ENCODE measurements at regions not wholly inside any gene's neighbourhood (a gene's known extent, or its start where the extent isn't known, plus 50 kb on each side); places are given as distances from the start of the nearest gene placed in this dataset.

DNA sequence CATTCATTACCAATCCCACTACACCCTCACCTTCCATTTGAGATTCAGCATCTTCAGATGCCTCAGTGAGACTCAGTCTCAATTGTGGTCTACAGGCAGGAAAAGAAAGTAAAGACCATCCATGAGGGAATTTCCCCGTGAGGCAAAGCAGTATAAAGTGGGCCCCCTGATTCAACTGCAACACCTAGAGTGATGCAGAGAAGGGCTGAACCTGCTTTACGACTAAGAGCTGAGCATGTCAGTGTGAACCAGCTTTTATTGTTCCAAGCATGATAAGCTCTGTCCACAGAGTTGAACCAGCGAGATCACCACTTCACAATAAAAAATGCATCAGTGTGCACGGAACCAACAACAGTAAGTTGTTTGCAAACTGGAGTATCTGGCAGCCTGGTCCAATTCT is 357.6 kb upstream of the ATP5MC3 start:
- H3K9ac ChIP-seq (ENCODE audit: low read depth, low read length) = no peak overlapping the region
- no peak overlapping the region for H3K4me3 ChIP-seq (ENCODE audit: low read length)
- no peaks in the 10 kb centered on the region for H3K9me3 ChIP-seq (replicated peaks; ENCODE audit: low read length)
- H3K36me3 ChIP-seq (ENCODE audit: insufficient read depth, low read length) = no peaks in the 10 kb centered on the region
- H3K4me1 ChIP-seq (ENCODE audit: control insufficient read depth, insufficient read depth, low read length) = no peaks in the 10 kb centered on the region
- no peaks in the 10 kb centered on the region for H3K27me3 ChIP-seq (ENCODE audit: control insufficient read depth, insufficient read depth, low read length)
- no peak overlapping the region for H3K4me2 ChIP-seq (ENCODE audit: low read length)

DNA sequence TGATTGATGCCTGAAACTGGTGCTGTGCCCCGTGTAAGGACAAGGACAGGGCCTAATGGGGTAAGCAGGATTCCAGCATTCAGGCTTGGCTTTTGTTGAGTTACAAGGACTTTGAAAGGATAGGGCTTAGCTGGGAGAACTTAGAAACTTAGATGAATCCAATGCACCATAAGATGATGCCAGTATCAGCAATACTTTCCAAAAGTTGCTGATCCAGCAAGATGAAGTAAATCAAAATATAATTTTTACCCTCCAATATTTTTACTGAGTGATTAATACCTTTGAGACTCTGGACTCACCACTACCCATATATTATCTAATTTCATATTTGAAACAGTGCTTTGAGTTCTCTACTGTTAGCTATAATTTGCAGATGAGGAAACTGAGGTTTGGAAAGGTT is 354.5 kb upstream of the ATP5MC3 start:
- H3K27me3 ChIP-seq (ENCODE audit: control insufficient read depth, insufficient read depth, low read length) = no peaks in the 10 kb centered on the region
- H3K9me3 ChIP-seq (replicated peaks; ENCODE audit: low read length) = no peaks in the 10 kb centered on the region
- no peaks in the 10 kb centered on the region for H3K4me1 ChIP-seq (ENCODE audit: control insufficient read depth, insufficient read depth, low read length)
- no peak overlapping the region for H3K4me3 ChIP-seq (ENCODE audit: low read length)
- H3K4me2 ChIP-seq (ENCODE audit: low read length) = no peak overlapping the region
- no peak overlapping the region for H3K9ac ChIP-seq (ENCODE audit: low read depth, low read length)
- H3K36me3 ChIP-seq (ENCODE audit: insufficient read depth, low read length) = no peaks in the 10 kb centered on the region

DNA sequence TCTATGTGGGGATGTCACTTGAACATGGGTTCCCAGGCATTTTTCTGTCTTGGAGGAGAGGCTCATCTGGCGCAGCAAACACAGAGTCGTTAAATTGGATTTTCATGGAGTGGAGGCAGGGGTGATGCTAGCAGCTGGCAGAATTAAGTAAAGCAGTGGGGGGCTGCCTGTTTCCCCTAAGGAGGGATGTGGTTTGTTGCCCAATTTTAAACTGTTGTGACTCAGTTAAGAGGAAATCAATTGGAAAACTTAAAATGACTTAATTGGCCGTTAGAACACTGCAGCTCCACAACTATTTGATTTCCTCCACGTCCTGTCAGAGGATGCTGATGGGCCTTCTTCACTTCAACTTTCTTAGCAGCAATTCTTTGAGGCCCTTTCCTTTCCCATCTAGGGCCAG is 354.1 kb upstream of the ATP5MC3 start:
- Histone ChIP-seq H3K9ac (ENCODE audit: low read depth, low read length) (no peak overlapping the region), H3K4me1 (ENCODE audit: control insufficient read depth, insufficient read depth, low read length) (no peaks in the 10 kb centered on the region), H3K4me3 (ENCODE audit: low read length) (no peak overlapping the region), H3K36me3 (ENCODE audit: insufficient read depth, low read length) (no peaks in the 10 kb centered on the region), H3K4me2 (ENCODE audit: low read length) (no peak overlapping the region), H3K27me3 (ENCODE audit: control insufficient read depth, insufficient read depth, low read length) (no peaks in the 10 kb centered on the region), H3K9me3 (replicated peaks; ENCODE audit: low read length) (no peaks in the 10 kb centered on the region)

DNA sequence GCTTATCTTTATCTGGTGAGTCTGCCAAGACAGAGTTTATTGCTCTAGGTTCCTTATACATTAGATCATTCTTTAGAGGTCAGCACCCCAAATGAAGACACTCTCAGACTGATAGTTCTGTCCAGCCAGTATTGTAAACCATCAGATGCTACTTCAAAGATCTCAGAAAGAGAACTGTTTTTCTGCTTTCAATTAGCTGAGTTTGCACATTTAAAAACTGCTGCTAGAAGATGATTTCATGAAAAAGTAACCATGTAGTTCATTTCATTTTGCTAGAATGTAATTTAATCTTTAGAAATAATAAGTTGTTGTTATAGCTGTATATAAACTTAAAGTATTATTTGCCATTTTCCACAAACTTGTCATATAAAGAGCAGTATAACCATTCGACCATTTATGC is 344.5 kb upstream of the ATP5MC3 start:
- H3K4me2 ChIP-seq (ENCODE audit: low read length) = no peak overlapping the region
- H3K27me3 ChIP-seq (ENCODE audit: control insufficient read depth, insufficient read depth, low read length) = no peaks in the 10 kb centered on the region
- H3K4me1 ChIP-seq (ENCODE audit: control insufficient read depth, insufficient read depth, low read length) = no peaks in the 10 kb centered on the region
- no peak overlapping the region for H3K9ac ChIP-seq (ENCODE audit: low read depth, low read length)
- no peaks in the 10 kb centered on the region for H3K36me3 ChIP-seq (ENCODE audit: insufficient read depth, low read length)
- H3K9me3 ChIP-seq (replicated peaks; ENCODE audit: low read length) = no peaks in the 10 kb centered on the region
- no peak overlapping the region for H3K4me3 ChIP-seq (ENCODE audit: low read length)

DNA sequence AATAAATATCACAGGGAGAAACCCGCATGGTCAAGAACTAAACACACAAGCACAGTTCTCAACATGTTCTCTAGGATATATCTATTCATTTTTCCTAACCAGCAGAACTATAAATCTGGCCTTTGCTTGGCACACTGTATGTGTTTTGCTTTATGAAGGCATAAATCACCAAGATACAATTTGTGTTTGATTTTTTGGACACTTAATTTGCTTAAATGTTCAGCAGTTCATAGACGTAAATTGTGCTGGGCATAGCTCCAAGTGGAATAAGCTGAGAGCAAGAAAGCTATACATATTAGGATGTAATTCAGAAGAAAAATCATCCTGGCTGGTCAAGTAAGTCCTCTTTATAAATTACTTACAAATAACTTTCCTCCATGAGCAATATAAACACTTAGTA is 341.5 kb upstream of the ATP5MC3 start:
- Histone ChIP-seq H3K9ac (ENCODE audit: low read depth, low read length) (no peak overlapping the region), H3K4me3 (ENCODE audit: low read length) (no peak overlapping the region), H3K36me3 (ENCODE audit: insufficient read depth, low read length) (no peaks in the 10 kb centered on the region), H3K27me3 (ENCODE audit: control insufficient read depth, insufficient read depth, low read length) (no peaks in the 10 kb centered on the region), H3K9me3 (replicated peaks; ENCODE audit: low read length) (no peaks in the 10 kb centered on the region), H3K4me2 (ENCODE audit: low read length) (no peak overlapping the region), H3K4me1 (ENCODE audit: control insufficient read depth, insufficient read depth, low read length) (no peaks in the 10 kb centered on the region)

DNA sequence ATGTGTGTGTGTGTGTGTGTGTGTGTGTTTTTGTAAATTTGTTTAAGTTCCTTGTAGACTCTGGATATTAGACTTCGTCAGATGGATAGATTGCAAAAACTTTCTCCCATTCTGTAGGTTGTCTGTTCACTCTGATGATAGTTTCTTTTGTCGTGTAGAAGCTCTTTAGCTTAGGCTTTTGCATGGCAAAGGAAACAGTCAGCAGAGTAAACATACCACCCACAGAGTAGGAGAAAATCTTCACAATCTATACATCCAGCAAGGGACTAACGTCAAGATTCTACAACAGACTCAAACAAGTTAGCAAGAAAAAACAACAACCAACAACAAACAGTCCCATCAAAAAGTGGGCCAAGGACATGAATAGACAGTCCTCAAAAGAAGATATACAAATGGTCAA is 336.7 kb upstream of the ATP5MC3 start:
- H3K4me1 ChIP-seq (ENCODE audit: control insufficient read depth, insufficient read depth, low read length) = no peaks in the 10 kb centered on the region
- H3K4me2 ChIP-seq (ENCODE audit: low read length) = no peak overlapping the region
- no peak overlapping the region for H3K9ac ChIP-seq (ENCODE audit: low read depth, low read length)
- H3K4me3 ChIP-seq (ENCODE audit: low read length) = no peak overlapping the region
- H3K27me3 ChIP-seq (ENCODE audit: control insufficient read depth, insufficient read depth, low read length) = no peaks in the 10 kb centered on the region
- no peaks in the 10 kb centered on the region for H3K9me3 ChIP-seq (replicated peaks; ENCODE audit: low read length)
- H3K36me3 ChIP-seq (ENCODE audit: insufficient read depth, low read length) = no peaks in the 10 kb centered on the region

DNA sequence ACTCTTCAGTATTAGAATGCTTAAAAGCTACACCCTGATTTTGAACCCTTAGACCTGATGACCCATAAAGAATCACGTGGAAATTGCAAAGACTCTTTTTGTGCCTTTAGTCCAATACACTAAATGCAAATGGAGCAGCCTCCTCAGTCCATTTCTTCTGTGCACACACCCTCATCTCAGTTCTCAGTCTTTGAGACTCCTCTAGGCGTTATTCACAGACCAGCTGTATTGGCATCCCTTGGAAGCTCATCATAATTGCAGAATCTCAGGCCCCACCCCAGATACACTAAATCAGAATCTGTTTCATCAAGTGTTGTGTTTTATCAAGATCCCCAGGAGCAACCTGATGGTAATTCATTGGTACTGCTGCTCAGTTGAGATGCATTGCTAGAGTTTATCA is 335.0 kb upstream of the ATP5MC3 start:
- no peak overlapping the region for H3K4me2 ChIP-seq (ENCODE audit: low read length)
- no peaks in the 10 kb centered on the region for H3K36me3 ChIP-seq (ENCODE audit: insufficient read depth, low read length)
- H3K4me3 ChIP-seq (ENCODE audit: low read length) = no peak overlapping the region
- H3K9ac ChIP-seq (ENCODE audit: low read depth, low read length) = no peak overlapping the region
- no peaks in the 10 kb centered on the region for H3K4me1 ChIP-seq (ENCODE audit: control insufficient read depth, insufficient read depth, low read length)
- H3K27me3 ChIP-seq (ENCODE audit: control insufficient read depth, insufficient read depth, low read length) = no peaks in the 10 kb centered on the region
- no peaks in the 10 kb centered on the region for H3K9me3 ChIP-seq (replicated peaks; ENCODE audit: low read length)

DNA sequence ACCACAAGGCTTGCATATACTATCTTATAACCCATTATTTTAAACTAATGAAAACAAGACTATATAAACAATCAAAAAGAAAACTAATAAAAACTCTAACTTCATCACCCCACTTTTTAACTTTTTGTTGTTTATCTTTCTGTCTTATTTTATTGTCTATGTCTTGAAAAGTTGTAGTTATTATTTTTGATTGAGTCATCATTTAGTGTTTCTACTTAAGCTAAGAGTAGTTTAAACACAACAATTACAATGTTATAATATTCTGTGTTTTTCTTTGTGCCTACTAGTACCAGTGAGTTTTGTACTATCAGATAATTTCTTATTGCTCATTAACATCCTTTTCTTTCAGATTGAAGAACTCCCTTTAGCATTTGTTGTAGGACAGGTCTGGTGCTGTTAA is 318.7 kb upstream of the ATP5MC3 start:
- no peak overlapping the region for H3K4me3 ChIP-seq (ENCODE audit: low read length)
- no peaks in the 10 kb centered on the region for H3K4me1 ChIP-seq (ENCODE audit: control insufficient read depth, insufficient read depth, low read length)
- no peaks in the 10 kb centered on the region for H3K9me3 ChIP-seq (replicated peaks; ENCODE audit: low read length)
- H3K36me3 ChIP-seq (ENCODE audit: insufficient read depth, low read length) = no peaks in the 10 kb centered on the region
- H3K4me2 ChIP-seq (ENCODE audit: low read length) = no peak overlapping the region
- no peak overlapping the region for H3K9ac ChIP-seq (ENCODE audit: low read depth, low read length)
- H3K27me3 ChIP-seq (ENCODE audit: control insufficient read depth, insufficient read depth, low read length) = no peaks in the 10 kb centered on the region

DNA sequence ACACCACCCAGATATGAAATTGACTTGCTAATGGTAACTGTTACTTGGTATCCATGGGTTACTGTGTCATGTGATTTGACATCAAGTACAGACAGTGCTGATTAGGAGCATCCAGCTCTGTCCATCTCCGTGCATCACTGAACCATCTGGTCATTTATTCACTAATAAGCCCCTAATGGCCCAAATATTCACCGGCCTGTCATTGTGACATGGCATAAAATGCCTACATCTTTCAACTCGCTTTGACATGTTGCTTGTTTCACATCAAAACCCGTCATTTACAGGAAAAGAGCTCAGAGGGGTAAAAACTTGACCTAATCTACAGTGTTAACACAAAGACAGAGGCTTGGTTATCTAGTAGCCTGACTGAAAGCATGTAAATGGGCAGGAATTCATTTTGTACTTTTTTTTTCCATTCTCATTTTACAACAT is 308.9 kb upstream of the ATP5MC3 start:
- H3K9ac ChIP-seq (ENCODE audit: low read depth, low read length) = no peak overlapping the region
- H3K4me1 ChIP-seq (ENCODE audit: control insufficient read depth, insufficient read depth, low read length) = no peaks in the 10 kb centered on the region
- H3K4me2 ChIP-seq (ENCODE audit: low read length) = no peak overlapping the region
- H3K27me3 ChIP-seq (ENCODE audit: control insufficient read depth, insufficient read depth, low read length) = no peaks in the 10 kb centered on the region
- H3K36me3 ChIP-seq (ENCODE audit: insufficient read depth, low read length) = no peaks in the 10 kb centered on the region
- H3K4me3 ChIP-seq (ENCODE audit: low read length) = no peak overlapping the region
- H3K9me3 ChIP-seq (replicated peaks; ENCODE audit: low read length) = no peaks in the 10 kb centered on the region

DNA sequence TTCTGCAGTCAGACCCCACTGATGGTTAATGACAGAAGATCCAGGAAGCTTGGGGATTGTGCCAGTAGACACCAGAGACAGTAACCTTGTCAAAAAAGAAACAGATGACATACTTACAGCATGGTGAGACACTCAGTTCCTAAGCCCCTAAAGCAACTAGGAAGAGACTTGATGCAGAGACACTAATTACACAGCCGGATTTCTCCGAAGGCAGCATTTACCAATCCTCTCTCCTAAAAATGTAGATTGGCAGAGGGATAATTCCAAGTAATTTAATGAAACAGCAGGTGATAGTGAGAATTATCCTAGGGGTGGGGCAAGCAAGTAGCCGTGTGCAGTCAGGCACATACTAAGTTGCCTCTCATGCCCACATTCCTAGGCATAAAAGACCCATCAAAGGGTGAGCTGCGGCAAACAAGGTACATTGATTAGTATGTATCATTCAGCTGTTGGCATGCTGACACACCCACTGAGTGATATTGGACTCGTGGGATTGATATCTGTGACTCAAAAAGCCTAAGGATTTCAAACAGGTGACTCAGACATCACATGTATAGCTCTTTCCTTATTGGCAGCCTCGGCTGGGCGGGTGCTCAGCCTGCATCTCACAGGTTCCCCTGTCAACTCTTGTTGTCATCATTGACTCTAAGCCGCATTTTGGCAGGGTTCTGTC is 296.7 kb upstream of the ATP5MC3 start:
- H3K9me3 ChIP-seq (replicated peaks; ENCODE audit: low read length) = no peaks in the 10 kb centered on the region

DNA sequence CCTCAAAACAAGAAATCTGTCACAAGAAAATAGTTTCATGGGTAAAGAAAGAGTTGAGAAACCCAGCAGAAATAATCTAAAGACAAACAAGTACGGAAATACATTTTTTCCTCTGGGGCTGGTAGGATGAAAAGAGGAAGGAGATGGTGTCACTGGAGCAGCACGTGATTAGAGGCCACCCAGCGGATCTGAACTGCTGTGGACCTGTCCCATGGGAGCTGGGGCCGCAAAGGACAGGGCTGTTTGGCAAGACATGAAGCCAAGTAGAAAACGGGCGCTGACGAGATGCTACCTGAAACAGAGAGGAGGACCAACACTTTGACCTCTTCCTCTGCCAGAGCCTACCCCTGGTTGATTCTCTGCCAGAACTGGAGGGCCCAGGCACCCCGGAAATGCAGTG is 295.4 kb upstream of the ATP5MC3 start:
- H3K4me3 ChIP-seq (ENCODE audit: low read length) = no peak overlapping the region
- no peaks in the 10 kb centered on the region for H3K9me3 ChIP-seq (replicated peaks; ENCODE audit: low read length)
- H3K4me1 ChIP-seq (ENCODE audit: control insufficient read depth, insufficient read depth, low read length) = no peaks in the 10 kb centered on the region
- no peaks in the 10 kb centered on the region for H3K27me3 ChIP-seq (ENCODE audit: control insufficient read depth, insufficient read depth, low read length)
- no peak overlapping the region for H3K9ac ChIP-seq (ENCODE audit: low read depth, low read length)
- no peak overlapping the region for H3K4me2 ChIP-seq (ENCODE audit: low read length)
- H3K36me3 ChIP-seq (ENCODE audit: insufficient read depth, low read length) = no peaks in the 10 kb centered on the region

More for the DNA sequence above, 296.7 kb upstream of the ATP5MC3 start:
- Histone ChIP-seq H3K4me2 (ENCODE audit: low read length) (no peak overlapping the region), H3K27me3 (ENCODE audit: control insufficient read depth, insufficient read depth, low read length) (no peaks in the 10 kb centered on the region), H3K9ac (ENCODE audit: low read depth, low read length) (no peak overlapping the region), H3K4me3 (ENCODE audit: low read length) (no peak overlapping the region), H3K4me1 (ENCODE audit: control insufficient read depth, insufficient read depth, low read length) (no peaks in the 10 kb centered on the region), H3K36me3 (ENCODE audit: insufficient read depth, low read length) (no peaks in the 10 kb centered on the region)

DNA sequence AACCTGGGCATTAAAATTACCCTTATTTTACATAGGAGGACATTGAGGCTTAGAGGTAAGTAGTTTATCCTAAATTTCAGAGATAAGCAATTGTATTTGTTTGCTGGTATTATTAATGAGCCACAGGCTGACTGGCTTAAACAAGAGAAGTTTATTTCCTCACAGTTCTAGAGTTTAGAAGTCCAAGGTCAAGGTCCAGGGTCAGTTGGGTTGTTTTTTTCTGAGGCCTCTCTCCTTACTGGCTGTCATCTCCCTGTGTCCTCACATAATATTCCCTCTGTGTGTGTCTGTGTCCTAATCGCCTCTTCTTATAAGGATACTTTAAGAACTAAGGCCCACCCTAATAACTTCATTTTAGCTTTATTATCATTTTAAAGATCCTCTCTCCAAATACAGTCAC is 294.9 kb upstream of the ATP5MC3 start:
- Histone ChIP-seq H3K27me3 (ENCODE audit: control insufficient read depth, insufficient read depth, low read length) (no peaks in the 10 kb centered on the region), H3K4me2 (ENCODE audit: low read length) (no peak overlapping the region), H3K36me3 (ENCODE audit: insufficient read depth, low read length) (no peaks in the 10 kb centered on the region), H3K9me3 (replicated peaks; ENCODE audit: low read length) (no peaks in the 10 kb centered on the region), H3K4me3 (ENCODE audit: low read length) (no peak overlapping the region), H3K4me1 (ENCODE audit: control insufficient read depth, insufficient read depth, low read length) (no peaks in the 10 kb centered on the region), H3K9ac (ENCODE audit: low read depth, low read length) (no peak overlapping the region)
